Memory B cell (primary cell): ENCODE measurements at regions not wholly inside any gene's neighbourhood (a gene's known extent, or its start where the extent isn't known, plus 50 kb on each side); places are given as distances from the start of the nearest gene placed in this dataset.
"Not testable (repeated sequence)": the region's sequence is repeated elsewhere in the genome, so short reads cannot be mapped to it uniquely, and the experiment has no call there.

Experiments
- ATAC-seq: fragments of 150-1000 bp; cut with Tn5 transposase; 2 replicates; pipeline ENCODE4 v1.10.0; 2021; ENCODE audit warnings: low read depth, mild to moderate bottlenecking, moderate library complexity
- DNase-seq, 2 donors: peaks; one replicate each; pipeline ENCODE4 v3.0.0; 2022; ENCODE audit warnings: low spot score in 2 of 2
- H3K27ac Mint-ChIP-seq: one replicate; pipeline ENCODE4 v1.8.0; 2022; ENCODE audit warnings: mild to moderate bottlenecking, moderate library complexity, mixed read lengths
- H3K27me3 Mint-ChIP-seq: one replicate; pipeline ENCODE4 v1.8.0; 2022; ENCODE audit warnings: mixed read lengths
- H3K36me3 Mint-ChIP-seq: one replicate; pipeline ENCODE4 v1.8.0; 2022; ENCODE audit warnings: mild to moderate bottlenecking, mixed read lengths
- H3K4me1 Mint-ChIP-seq: one replicate; pipeline ENCODE4 v1.8.0; 2022; ENCODE audit warnings: mixed read lengths
- H3K4me3 Mint-ChIP-seq: one replicate; pipeline ENCODE4 v1.8.0; 2022; ENCODE audit warnings: mild to moderate bottlenecking, moderate library complexity, mixed read lengths
- H3K9me3 Mint-ChIP-seq: one replicate; pipeline ENCODE4 v1.8.0; 2022; ENCODE audit warnings: mixed read lengths

GRCh38 chr10:81473755-81474154 is 401.2 kb upstream of the NRG3 start:
- ATAC-seq: no peak
- Mint-ChIP-seq H3K27ac (no peak overlapping the region), H3K36me3 (no peaks in the 10 kb centered on the region), H3K4me3 (no peak overlapping the region), H3K27me3 (no peaks in the 10 kb centered on the region), H3K9me3 (peaks cover 4% of the 10 kb centered on the region), H3K4me1 (no peaks in the 10 kb centered on the region)
- DNase-seq: no peak

GRCh38 chr10:81479316-81479715 is 395.7 kb upstream of the NRG3 start:
- Mint-ChIP-seq H3K27ac (no peak overlapping the region), H3K36me3 (no peaks in the 10 kb centered on the region), H3K27me3 (no peaks in the 10 kb centered on the region), H3K4me3 (no peak overlapping the region), H3K9me3 (no peaks in the 10 kb centered on the region), H3K4me1 (no peaks in the 10 kb centered on the region)
- no peak for DNase-seq
- ATAC-seq: no peak

- no peak for ATAC-seq
- no peaks in the 10 kb centered on the region for H3K4me1 Mint-ChIP-seq
- no peaks in the 10 kb centered on the region for H3K36me3 Mint-ChIP-seq
- no peak for DNase-seq
- H3K27me3 Mint-ChIP-seq: no peaks in the 10 kb centered on the region
- H3K27ac Mint-ChIP-seq: no peak overlapping the region
- no peak overlapping the region for H3K4me3 Mint-ChIP-seq
- H3K9me3 Mint-ChIP-seq: peaks cover 2% of the 10 kb centered on the region
These were observed 378.4 kb upstream of the NRG3 start for GRCh38 chr10:81496626-81497025.

DNA sequence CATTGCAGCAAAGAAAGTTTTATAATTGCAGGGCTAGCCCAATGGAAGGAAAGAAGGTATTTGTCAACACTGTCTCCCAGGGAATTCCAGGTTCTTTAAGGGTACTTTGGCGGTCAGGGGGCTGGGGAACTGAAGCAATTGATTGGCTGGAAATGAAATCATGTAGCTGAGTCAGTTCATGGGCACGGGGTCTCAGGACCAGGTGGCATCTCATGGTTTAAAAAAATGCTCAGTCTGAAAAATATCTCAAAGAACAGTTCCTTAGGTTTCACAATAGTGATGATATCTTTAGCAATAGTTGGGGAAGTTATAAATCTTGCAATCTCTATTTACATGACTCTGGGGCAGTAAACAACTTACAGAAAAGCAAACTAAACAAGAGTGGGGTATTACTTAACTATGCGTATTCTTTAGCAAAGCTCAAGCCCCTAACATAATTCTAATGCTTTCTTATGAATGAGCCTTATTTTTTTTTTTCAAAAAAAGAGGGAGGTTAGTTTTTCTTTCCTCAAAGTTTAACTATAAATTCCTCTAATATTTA is 376.9 kb upstream of the NRG3 start:
- no peaks in the 10 kb centered on the region for H3K27me3 Mint-ChIP-seq
- DNase-seq: no peak
- no peaks in the 10 kb centered on the region for H3K36me3 Mint-ChIP-seq
- no peaks in the 10 kb centered on the region for H3K4me1 Mint-ChIP-seq
- H3K4me3 Mint-ChIP-seq: no peak overlapping the region
- H3K9me3 Mint-ChIP-seq: peaks cover 2% of the 10 kb centered on the region
- no peak overlapping the region for H3K27ac Mint-ChIP-seq
- ATAC-seq: no peak

GRCh38 chr10:81502677-81503359 is 372.2 kb upstream of the NRG3 start:
- no peak overlapping the region for H3K4me3 Mint-ChIP-seq
- no peaks in the 10 kb centered on the region for H3K36me3 Mint-ChIP-seq
- H3K9me3 Mint-ChIP-seq: peaks cover 3% of the 10 kb centered on the region
- no peaks in the 10 kb centered on the region for H3K4me1 Mint-ChIP-seq
- no peak overlapping the region for H3K27ac Mint-ChIP-seq
- H3K27me3 Mint-ChIP-seq: no peaks in the 10 kb centered on the region
- no peak for ATAC-seq
- DNase-seq: no peak

DNA sequence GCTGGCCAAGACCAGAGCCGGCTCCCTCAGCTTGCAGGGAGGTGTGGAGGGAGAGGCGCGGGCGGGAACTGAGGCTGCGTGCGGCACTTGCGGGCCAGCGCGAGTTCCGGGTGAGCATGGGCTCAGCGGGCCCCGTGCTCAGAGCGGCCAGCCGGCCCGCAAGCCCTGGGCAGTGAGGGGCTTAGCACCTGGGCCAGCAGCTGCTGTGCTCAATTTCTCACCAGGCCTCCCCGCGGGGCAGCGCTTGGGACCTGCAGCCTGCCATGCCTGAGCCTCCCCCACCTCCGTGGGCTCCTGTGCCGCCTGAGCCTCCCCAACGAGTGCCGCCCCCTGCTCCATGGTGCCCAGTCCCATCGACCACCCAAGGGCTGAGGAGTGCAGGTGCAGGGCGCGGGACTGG is 369.2 kb upstream of the NRG3 start:
- not testable (repeated sequence) for H3K4me3 Mint-ChIP-seq, H3K36me3 Mint-ChIP-seq, ATAC-seq, H3K27me3 Mint-ChIP-seq, DNase-seq, H3K9me3 Mint-ChIP-seq, H3K4me1 Mint-ChIP-seq, H3K27ac Mint-ChIP-seq

- Mint-ChIP-seq H3K9me3 (peaks cover 3% of the 10 kb centered on the region), H3K4me1 (no peaks in the 10 kb centered on the region), H3K36me3 (no peaks in the 10 kb centered on the region), H3K27me3 (no peaks in the 10 kb centered on the region), H3K4me3 (no peak overlapping the region), H3K27ac (no peak overlapping the region)
- ATAC-seq (no peak), DNase-seq (no peak)
These were observed 360.2 kb upstream of the NRG3 start for GRCh38 chr10:81514811-81515210.

GRCh38 chr10:81520688-81521087 is 354.3 kb upstream of the NRG3 start:
- no peaks in the 10 kb centered on the region for H3K36me3 Mint-ChIP-seq
- no peak overlapping the region for H3K27ac Mint-ChIP-seq
- no peak for ATAC-seq

DNA sequence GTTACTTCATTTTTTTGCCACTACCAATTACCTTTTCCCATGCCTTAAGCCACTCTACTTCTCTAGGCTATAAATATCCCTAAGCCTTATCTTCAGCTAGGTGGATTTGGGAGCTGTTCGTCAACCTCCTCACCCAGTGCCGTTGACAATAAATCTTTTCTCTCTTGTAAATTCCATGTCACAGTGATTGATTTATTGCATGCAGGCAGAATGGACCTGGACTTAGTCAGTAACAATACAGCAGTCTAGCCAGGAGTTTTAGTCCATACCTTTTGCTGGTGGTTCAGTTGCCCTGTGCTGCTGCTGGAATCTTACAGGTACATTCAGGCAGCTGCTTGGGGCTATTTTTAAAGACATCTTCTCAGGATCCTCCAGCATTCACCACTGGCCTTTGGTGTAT is 350.5 kb upstream of the NRG3 start:
- Mint-ChIP-seq H3K27me3 (no peaks in the 10 kb centered on the region), H3K9me3 (peaks cover 1% of the 10 kb centered on the region), H3K4me1 (no peaks in the 10 kb centered on the region), H3K4me3 (no peak overlapping the region), H3K27ac (no peak overlapping the region), H3K36me3 (no peaks in the 10 kb centered on the region)
- DNase-seq (no peak), ATAC-seq (no peak)

More at GRCh38 chr10:81520688-81521087, 354.3 kb upstream of the NRG3 start:
- DNase-seq: no peak
- Mint-ChIP-seq H3K27me3 (no peaks in the 10 kb centered on the region), H3K9me3 (peaks cover 2% of the 10 kb centered on the region), H3K4me3 (no peak overlapping the region), H3K4me1 (no peaks in the 10 kb centered on the region)

GRCh38 chr10:81532403-81532802 is 342.6 kb upstream of the NRG3 start:
- H3K4me3 Mint-ChIP-seq: no peak overlapping the region
- no peaks in the 10 kb centered on the region for H3K27me3 Mint-ChIP-seq
- H3K4me1 Mint-ChIP-seq: peaks cover 2% of the 10 kb centered on the region
- H3K27ac Mint-ChIP-seq: no peak overlapping the region
- DNase-seq (no peak), ATAC-seq (no peak)
- H3K9me3 Mint-ChIP-seq: peaks cover 6% of the 10 kb centered on the region
- H3K36me3 Mint-ChIP-seq: no peaks in the 10 kb centered on the region

- DNase-seq: no peak
- Mint-ChIP-seq H3K36me3 (no peaks in the 10 kb centered on the region), H3K9me3 (peaks cover 10% of the 10 kb centered on the region), H3K4me1 (peaks cover 2% of the 10 kb centered on the region), H3K27me3 (no peaks in the 10 kb centered on the region), H3K4me3 (no peak overlapping the region), H3K27ac (no peak overlapping the region)
- no peak for ATAC-seq
These were observed 340.0 kb upstream of the NRG3 start for GRCh38 chr10:81534991-81535390.

DNA sequence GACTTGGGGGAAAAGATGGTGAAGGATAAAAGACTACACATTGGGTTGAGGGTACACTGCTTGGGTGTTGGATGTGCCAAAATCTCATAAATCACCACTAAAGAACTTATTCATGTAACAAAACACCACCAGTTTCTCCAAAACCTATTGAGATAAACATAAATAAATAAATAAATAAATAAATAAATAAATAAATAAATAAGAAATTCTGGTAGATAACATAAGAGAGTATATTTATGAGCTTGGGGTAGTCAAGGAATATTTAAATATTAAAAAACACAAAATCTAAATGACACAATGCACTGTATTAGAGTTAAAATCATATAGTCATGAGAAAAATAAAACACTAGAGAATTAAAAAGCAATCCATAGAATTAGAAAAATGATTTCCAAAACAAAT is 333.5 kb upstream of the NRG3 start:
- ATAC-seq (no peak), DNase-seq (no peak)
- Mint-ChIP-seq H3K27ac (no peak overlapping the region), H3K4me3 (no peak overlapping the region), H3K4me1 (no peaks in the 10 kb centered on the region), H3K9me3 (peaks cover 6% of the 10 kb centered on the region), H3K27me3 (no peaks in the 10 kb centered on the region), H3K36me3 (no peaks in the 10 kb centered on the region)

- Mint-ChIP-seq H3K27ac (no peak overlapping the region), H3K27me3 (no peaks in the 10 kb centered on the region), H3K9me3 (peaks cover 14% of the 10 kb centered on the region), H3K4me3 (no peak overlapping the region), H3K36me3 (no peaks in the 10 kb centered on the region), H3K4me1 (no peaks in the 10 kb centered on the region)
- ATAC-seq (no peak), DNase-seq (no peak)
These were observed 328.8 kb upstream of the NRG3 start for GRCh38 chr10:81546243-81546642.

- no peak for ATAC-seq
- no peak overlapping the region for H3K27ac Mint-ChIP-seq
- H3K4me3 Mint-ChIP-seq: no peak overlapping the region
- H3K36me3 Mint-ChIP-seq: no peaks in the 10 kb centered on the region
- no peak for DNase-seq
- peaks cover 15% of the 10 kb centered on the region for H3K9me3 Mint-ChIP-seq
- no peaks in the 10 kb centered on the region for H3K4me1 Mint-ChIP-seq
- no peaks in the 10 kb centered on the region for H3K27me3 Mint-ChIP-seq
These were observed 326.8 kb upstream of the NRG3 start for GRCh38 chr10:81548160-81548559.

GRCh38 chr10:81564143-81564542 is 310.9 kb upstream of the NRG3 start:
- Mint-ChIP-seq H3K9me3 (peaks cover 5% of the 10 kb centered on the region), H3K27me3 (no peaks in the 10 kb centered on the region), H3K4me1 (peaks cover 2% of the 10 kb centered on the region), H3K27ac (no peak overlapping the region), H3K4me3 (no peak overlapping the region), H3K36me3 (no peaks in the 10 kb centered on the region)
- ATAC-seq (no peak), DNase-seq (no peak)
